DOHH2 (cell line): ENCODE measurements at regions not wholly inside any gene's neighbourhood (a gene's known extent, or its start where the extent isn't known, plus 50 kb on each side); places are given as distances from the start of the nearest gene placed in this dataset.

Experiments
- EZH2phosphoT487 ChIP-seq: fragments of 200-600 bp; sonication (generic); IDR thresholded peaks from 2 replicates; pipeline ENCODE4 v1.6.1; 2017; ENCODE audit warnings: borderline replicate concordance, mild to moderate bottlenecking, antibody characterized with exemption, low read length, moderate library complexity, mixed read lengths
- TF ChIP-seq, protein P1 (sequence below): fragments of 200-600 bp; sonication (generic); IDR thresholded peaks from one replicate; pipeline ENCODE4 v1.5.1; 2014; ENCODE audit warnings: antibody characterized with exemption, mild to moderate bottlenecking, low read depth, low read length; ENCODE audit not compliant: poor library complexity, severe bottlenecking

DNA sequence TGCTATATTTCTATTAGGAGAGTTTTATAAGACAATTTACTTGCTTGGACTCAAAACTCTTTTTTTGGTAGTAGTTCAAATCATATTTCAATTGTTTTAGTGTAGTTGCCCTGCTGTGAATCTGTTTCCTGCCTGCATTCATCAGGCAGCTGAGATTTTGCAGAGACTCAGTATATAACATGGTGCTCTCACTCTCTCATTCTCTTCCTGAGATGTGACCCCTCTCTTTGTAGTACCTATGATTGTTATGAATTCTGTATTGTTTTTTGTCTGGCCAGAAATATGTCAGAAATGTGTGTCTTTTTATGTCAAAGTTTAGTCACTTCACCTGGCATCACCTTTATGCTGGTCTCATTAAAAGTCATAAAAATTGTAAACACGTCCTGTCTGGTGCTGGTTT is 374.0 kb downstream of the RAPGEF2 start:
- TF ChIP-seq, protein P1, sequence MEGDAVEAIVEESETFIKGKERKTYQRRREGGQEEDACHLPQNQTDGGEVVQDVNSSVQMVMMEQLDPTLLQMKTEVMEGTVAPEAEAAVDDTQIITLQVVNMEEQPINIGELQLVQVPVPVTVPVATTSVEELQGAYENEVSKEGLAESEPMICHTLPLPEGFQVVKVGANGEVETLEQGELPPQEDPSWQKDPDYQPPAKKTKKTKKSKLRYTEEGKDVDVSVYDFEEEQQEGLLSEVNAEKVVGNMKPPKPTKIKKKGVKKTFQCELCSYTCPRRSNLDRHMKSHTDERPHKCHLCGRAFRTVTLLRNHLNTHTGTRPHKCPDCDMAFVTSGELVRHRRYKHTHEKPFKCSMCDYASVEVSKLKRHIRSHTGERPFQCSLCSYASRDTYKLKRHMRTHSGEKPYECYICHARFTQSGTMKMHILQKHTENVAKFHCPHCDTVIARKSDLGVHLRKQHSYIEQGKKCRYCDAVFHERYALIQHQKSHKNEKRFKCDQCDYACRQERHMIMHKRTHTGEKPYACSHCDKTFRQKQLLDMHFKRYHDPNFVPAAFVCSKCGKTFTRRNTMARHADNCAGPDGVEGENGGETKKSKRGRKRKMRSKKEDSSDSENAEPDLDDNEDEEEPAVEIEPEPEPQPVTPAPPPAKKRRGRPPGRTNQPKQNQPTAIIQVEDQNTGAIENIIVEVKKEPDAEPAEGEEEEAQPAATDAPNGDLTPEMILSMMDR, result no peak
- no peak for TF ChIP-seq EZH2phosphoT487
